Neural cell (in vitro differentiated cells): ENCODE measurements at regions not wholly inside any gene's neighbourhood (a gene's known extent, or its start where the extent isn't known, plus 50 kb on each side); places are given as distances from the start of the nearest gene placed in this dataset.
"Not testable (repeated sequence)": the region's sequence is repeated elsewhere in the genome, so short reads cannot be mapped to it uniquely, and the experiment has no call there.

Experiments
- H2AFZ ChIP-seq: fragments of 200-600, 300-800 bp; sonication (generic), shearing (Covaris generic); 2 replicates; pipeline ENCODE4 v1.6.0; 2014; ENCODE audit warnings: low read depth, mild to moderate bottlenecking, antibody characterized with exemption, low read length, moderate library complexity
- H3F3A ChIP-seq: fragments of 200-600 bp; shearing (Covaris generic); 2 replicates; pipeline ENCODE4 v1.6.1; 2016; ENCODE audit warnings: mild to moderate bottlenecking, moderate library complexity, mixed read lengths, antibody characterized with exemption, low read length; ENCODE audit not compliant: insufficient read depth, poor library complexity, severe bottlenecking
- H3K27ac ChIP-seq: fragments of 200-600, 300-800 bp; sonication (generic), shearing (Covaris generic); 2 replicates; pipeline ENCODE4 v1.5.1; 2014; ENCODE audit warnings: mild to moderate bottlenecking, low read length, moderate library complexity
- H3K27me3 ChIP-seq: fragments of 300-800, 200-600 bp; sonication (generic), shearing (Covaris generic); 2 replicates; pipeline ENCODE4 v1.6.0; 2014; ENCODE audit warnings: mild to moderate bottlenecking, low read depth, low read length, moderate library complexity; ENCODE audit not compliant: insufficient read depth
- H3K36me3 ChIP-seq: fragments of 300-800, 200-600 bp; sonication (generic), shearing (Covaris generic); 2 replicates; pipeline ENCODE4 v1.5.1; 2014; ENCODE audit warnings: mild to moderate bottlenecking, antibody characterized with exemption, low read length, moderate library complexity; ENCODE audit not compliant: insufficient read depth
- H3K4me2 ChIP-seq: fragments of 300-800, 200-600 bp; sonication (generic), shearing (Covaris generic); 2 replicates; pipeline ENCODE4 v1.6.0; 2014; ENCODE audit warnings: mild to moderate bottlenecking, low read length
- H3K4me3 ChIP-seq: fragments of 300-800, 200-600 bp; sonication (generic), shearing (Covaris generic); 2 replicates; pipeline ENCODE4 v1.5.1; 2014; ENCODE audit warnings: mild to moderate bottlenecking, low read length, moderate library complexity
- H3K79me2 ChIP-seq: fragments of 200-600 bp; shearing (Covaris generic); replicated peaks from 2 replicates; pipeline ENCODE4 v1.6.0; 2014; ENCODE audit warnings: mild to moderate bottlenecking, low read length, moderate library complexity; ENCODE audit not compliant: insufficient read depth
- H3K9ac ChIP-seq: fragments of 300-800, 200-600 bp; sonication (generic), shearing (Covaris generic); 2 replicates; pipeline ENCODE4 v1.6.1; 2016; ENCODE audit warnings: mild to moderate bottlenecking, low read length, mixed read lengths
- H3K9me2 ChIP-seq: fragments of 200-600 bp; shearing (Covaris generic); 2 replicates; pipeline ENCODE4 v1.6.1; 2016; ENCODE audit warnings: mild to moderate bottlenecking, low read length, mixed read lengths; ENCODE audit not compliant: insufficient read depth
- H3K9me3 ChIP-seq: fragments of 200-600, 300-800 bp; sonication (generic), shearing (Covaris generic); 2 replicates; pipeline ENCODE4 v1.6.1; 2016; ENCODE audit warnings: mild to moderate bottlenecking, mixed run types, low read length, moderate library complexity, mixed read lengths
- H4K20me1 ChIP-seq: fragments of 200-600 bp; shearing (Covaris generic); 2 replicates; pipeline ENCODE4 v1.6.1; 2016; ENCODE audit warnings: mild to moderate bottlenecking, mixed run types; ENCODE audit not compliant: insufficient read depth
- EZH2 ChIP-seq: fragments of 200-600, 300-800 bp; shearing (Covaris generic), sonication (generic); IDR thresholded peaks from 2 replicates; pipeline ENCODE4 v1.6.1; 2014; ENCODE audit warnings: antibody characterized with exemption, low read length, borderline replicate concordance, mild to moderate bottlenecking; ENCODE audit not compliant: insufficient read depth, poor library complexity, severe bottlenecking
- MXI1 ChIP-seq: fragments of 450-650 bp; conservative IDR thresholded peaks from 2 replicates; pipeline ENCODE4 v1.6.1; 2014; ENCODE audit warnings: antibody characterized with exemption, mild to moderate bottlenecking; ENCODE audit not compliant: poor library complexity, severe bottlenecking
- REST ChIP-seq: IDR thresholded peaks from 2 replicates; pipeline ENCODE4 v1.6.1; 2012; ENCODE audit warnings: borderline replicate concordance
- SMC3 ChIP-seq: fragments of 450-650 bp; conservative IDR thresholded peaks from 2 replicates; pipeline ENCODE4 v1.6.1; 2014; ENCODE audit warnings: antibody characterized with exemption, mild to moderate bottlenecking, moderate library complexity; ENCODE audit not compliant: poor library complexity
- TAF1 ChIP-seq: IDR thresholded peaks from 2 replicates; pipeline ENCODE4 v1.6.1; 2012; ENCODE audit warnings: low read depth
- TF ChIP-seq, protein P1 (sequence below): fragments of 450-650 bp; IDR thresholded peaks from 2 replicates; pipeline ENCODE4 v1.5.1; 2014; ENCODE audit warnings: antibody characterized with exemption, mild to moderate bottlenecking, moderate library complexity; ENCODE audit not compliant: poor library complexity, severe bottlenecking

GRCh38 chr4:188437535-188437934 lies 298.3 kb downstream of the TRIML1 start:
- H3K27ac ChIP-seq, result no peak overlapping the region

DNA sequence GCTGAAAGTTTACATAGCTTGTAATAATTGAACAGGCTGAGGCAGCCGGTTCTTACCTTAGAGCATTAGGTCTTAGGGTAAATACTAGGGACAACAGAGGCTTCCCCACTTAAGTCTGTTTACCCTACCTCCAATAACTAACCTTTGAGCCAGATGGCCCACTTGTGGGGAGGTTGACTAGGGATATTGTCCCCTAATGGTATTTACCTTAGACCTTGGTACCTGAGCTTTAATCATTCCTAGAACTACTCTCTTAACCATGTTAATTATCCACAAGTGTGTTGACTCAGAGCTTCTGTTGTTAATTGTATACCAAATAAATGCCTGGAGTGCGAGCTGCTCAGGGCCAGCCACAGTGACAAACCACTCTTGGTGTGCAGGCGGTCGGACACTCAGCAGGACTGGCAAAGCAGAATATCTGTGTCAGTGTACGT lies 299.2 kb downstream of the TRIML1 start:
- not testable (repeated sequence) for H3K4me2 ChIP-seq, H3K27ac ChIP-seq, H3K4me3 ChIP-seq, H2AFZ ChIP-seq, H3K9me3 ChIP-seq, H3K9ac ChIP-seq, H3K36me3 ChIP-seq, H3K79me2 ChIP-seq, H3F3A ChIP-seq, H3K9me2 ChIP-seq, H4K20me1 ChIP-seq, H3K27me3 ChIP-seq

More at GRCh38 chr4:188437535-188437934, 298.3 kb downstream of the TRIML1 start:
- Histone ChIP-seq H3K27me3 (no peaks in the 10 kb centered on the region), H3K79me2 (no peaks in the 10 kb centered on the region), H3K4me2 (no peak overlapping the region), H3K36me3 (no peaks in the 10 kb centered on the region), H3K9me3 (no peaks in the 10 kb centered on the region), H3K4me3 (no peak overlapping the region), H2AFZ (no peak overlapping the region), H4K20me1 (no peaks in the 10 kb centered on the region), H3F3A (no peaks in the 10 kb centered on the region), H3K9me2 (no peaks in the 10 kb centered on the region), H3K9ac (no peak overlapping the region)
- TF ChIP-seq, protein P1, sequence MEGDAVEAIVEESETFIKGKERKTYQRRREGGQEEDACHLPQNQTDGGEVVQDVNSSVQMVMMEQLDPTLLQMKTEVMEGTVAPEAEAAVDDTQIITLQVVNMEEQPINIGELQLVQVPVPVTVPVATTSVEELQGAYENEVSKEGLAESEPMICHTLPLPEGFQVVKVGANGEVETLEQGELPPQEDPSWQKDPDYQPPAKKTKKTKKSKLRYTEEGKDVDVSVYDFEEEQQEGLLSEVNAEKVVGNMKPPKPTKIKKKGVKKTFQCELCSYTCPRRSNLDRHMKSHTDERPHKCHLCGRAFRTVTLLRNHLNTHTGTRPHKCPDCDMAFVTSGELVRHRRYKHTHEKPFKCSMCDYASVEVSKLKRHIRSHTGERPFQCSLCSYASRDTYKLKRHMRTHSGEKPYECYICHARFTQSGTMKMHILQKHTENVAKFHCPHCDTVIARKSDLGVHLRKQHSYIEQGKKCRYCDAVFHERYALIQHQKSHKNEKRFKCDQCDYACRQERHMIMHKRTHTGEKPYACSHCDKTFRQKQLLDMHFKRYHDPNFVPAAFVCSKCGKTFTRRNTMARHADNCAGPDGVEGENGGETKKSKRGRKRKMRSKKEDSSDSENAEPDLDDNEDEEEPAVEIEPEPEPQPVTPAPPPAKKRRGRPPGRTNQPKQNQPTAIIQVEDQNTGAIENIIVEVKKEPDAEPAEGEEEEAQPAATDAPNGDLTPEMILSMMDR, result no peak
- TF ChIP-seq TAF1, result no peak

GRCh38 chr4:188439641-188440311 lies 300.5 kb downstream of the TRIML1 start:
- Histone ChIP-seq H3K27me3 (no peaks in the 10 kb centered on the region), H3K9ac (no peak overlapping the region), H3F3A (no peaks in the 10 kb centered on the region), H2AFZ (no peak overlapping the region), H3K79me2 (no peaks in the 10 kb centered on the region), H3K4me2 (no peak overlapping the region), H3K9me3 (no peaks in the 10 kb centered on the region), H3K4me3 (no peak overlapping the region), H3K9me2 (no peaks in the 10 kb centered on the region), H3K27ac (no peak overlapping the region), H4K20me1 (no peaks in the 10 kb centered on the region), H3K36me3 (no peaks in the 10 kb centered on the region)
- no peak for TF ChIP-seq SMC3
- no peak for TF ChIP-seq TAF1
- TF ChIP-seq EZH2, result no peak
- no peak for TF ChIP-seq MXI1
- TF ChIP-seq, protein P1, result no peak
- no peak for TF ChIP-seq REST
